Hepatic stellate cell (primary cell): ENCODE measurements at regions not wholly inside any gene's neighbourhood (a gene's known extent, or its start where the extent isn't known, plus 50 kb on each side); places are given as distances from the start of the nearest gene placed in this dataset.

Source experiments
- DNase-seq: peaks from one replicate; pipeline ENCODE4 v3.0.0; 2011; ENCODE audit warnings: low spot score

GRCh38 chr6:1027795-1028569, 283.9 kb upstream of the FOXQ1 start:
- no peak for DNase-seq

GRCh38 chr6:1027109-1027794, 284.6 kb upstream of the FOXQ1 start:
- no peak for DNase-seq

GRCh38 chr6:1025821-1026220, 286.1 kb upstream of the FOXQ1 start:
- DNase-seq, result no peak

- no peak for DNase-seq
Measured at GRCh38 chr6:1024587-1024986, 287.3 kb upstream of the FOXQ1 start.

GRCh38 chr6:1024161-1024560, 287.7 kb upstream of the FOXQ1 start:
- no peak for DNase-seq

GRCh38 chr6:1023229-1023628, 288.7 kb upstream of the FOXQ1 start:
- DNase-seq, result no peak

- DNase-seq, result no peak
Measured at GRCh38 chr6:1022719-1023118, 289.2 kb upstream of the FOXQ1 start.

- DNase-seq, result no peak
Measured at GRCh38 chr6:1020837-1021236, 291.1 kb upstream of the FOXQ1 start.

GRCh38 chr6:1020133-1020532, 291.8 kb upstream of the FOXQ1 start:
- DNase-seq, result no peak

- DNase-seq, result no peak
Measured at GRCh38 chr6:1018041-1018440, 293.9 kb upstream of the FOXQ1 start.

- DNase-seq, result no peak
Measured at GRCh38 chr6:1016329-1017302, 295.3 kb upstream of the FOXQ1 start.

GRCh38 chr6:1015825-1016224, 296.1 kb upstream of the FOXQ1 start:
- no peak for DNase-seq

GRCh38 chr6:1014431-1014807, 297.5 kb upstream of the FOXQ1 start:
- no peak for DNase-seq

GRCh38 chr6:1013656-1014430, 298.1 kb upstream of the FOXQ1 start:
- DNase-seq, result no peak

- DNase-seq, result no peak
Measured at GRCh38 chr6:1009103-1009502, 302.8 kb upstream of the FOXQ1 start.

- DNase-seq, result no peak
Measured at GRCh38 chr6:1007159-1007558, 304.7 kb upstream of the FOXQ1 start.

- DNase-seq, result no peak
Measured at GRCh38 chr6:1004885-1005630, 306.8 kb upstream of the FOXQ1 start.

GRCh38 chr6:1003394-1004160, 308.3 kb upstream of the FOXQ1 start:
- no peak for DNase-seq

GRCh38 chr6:1002989-1003388, 308.9 kb upstream of the FOXQ1 start:
- no peak for DNase-seq

- no peak for DNase-seq
Measured at GRCh38 chr6:1001655-1002349, 308.9 kb upstream of the EXOC2 start.
